ENCODE measurements at regions not wholly inside any gene's neighbourhood (a gene's known extent, or its start where the extent isn't known, plus 50 kb on each side); places are given as distances from the start of the nearest gene placed in this dataset.

GRCh38 chr10:106147021-106147420 is 1017.5 kb downstream of the SORCS1 start:
- Mint-ChIP-seq H3K4me3 (no peak overlapping the region), H3K9me3 (ENCODE audit: insufficient read depth) (no peaks in the 10 kb centered on the region), H3K27me3 (no peaks in the 10 kb centered on the region), H3K27ac (no peak overlapping the region), H3K4me1 (no peaks in the 10 kb centered on the region)
- ATAC-seq (ENCODE audit: low read depth), result no peak
- Histone ChIP-seq H3K79me2 (ENCODE audit: control insufficient read depth, insufficient read depth, low read length) (no peaks in the 10 kb centered on the region), H3K27me3 (replicated peaks in 1 of 4; ENCODE audit: control extremely low read depth in 1 of 4, control insufficient read depth in 3 of 4, insufficient read depth in 4 of 4, low read length in 3 of 4) (no peaks in the 10 kb centered on the region), H3K4me1 (ENCODE audit: control insufficient read depth in 2 of 2, insufficient read depth in 2 of 2, low read length in 2 of 2) (no peaks in the 10 kb centered on the region), H3K36me3 (replicated peaks in 1 of 2; ENCODE audit: control extremely low read depth in 1 of 2, control insufficient read depth in 1 of 2, extremely low read depth in 1 of 2, insufficient read depth in 2 of 2, low read length in 1 of 2) (no peaks in the 10 kb centered on the region), H3K27ac (ENCODE audit: low read length in 2 of 2) (no peak overlapping the region), H3K9me3 (ENCODE audit: control extremely low read depth in 1 of 3, control insufficient read depth in 2 of 3, insufficient read depth in 1 of 3, low read length in 2 of 3) (no peaks in the 10 kb centered on the region), H3K9ac (ENCODE audit: low read length) (no peak overlapping the region), H3K4me3 (ENCODE audit: control extremely low read depth in 1 of 5, extremely low read depth in 1 of 5, insufficient read depth in 1 of 5, low read depth in 2 of 5, low read length in 4 of 5) (no peak overlapping the region), H2AFZ (ENCODE audit: insufficient read depth, low read depth, low read length, poor library complexity, severe bottlenecking) (no peak overlapping the region), H4K20me1 (ENCODE audit: control insufficient read depth, insufficient read depth, low read length, poor library complexity, severe bottlenecking) (no peaks in the 10 kb centered on the region), H3K4me2 (replicated peaks; ENCODE audit: low read depth, low read length, poor library complexity, severe bottlenecking) (no peak overlapping the region)
- intact Hi-C loops (cut with micrococcal nuclease), result no loop called here
- ChIA-PET CTCF (no interaction called here), POLR2A (no interaction called here)
- TF ChIP-seq CTCF (IDR thresholded peaks at IDR 0.05) (no peak), EZH2 (IDR thresholded peaks at IDR 0.05; ENCODE audit: borderline replicate concordance, insufficient read depth, low read depth, low read length, poor library complexity, severe bottlenecking) (no peak)
- DNase-seq, result no peak
- WGBS (ENCODE audit: insufficient coverage), result 60% methylated on average over 1 of the region's 2 CpGs

- Mint-ChIP-seq H3K27ac (no peak overlapping the region), H3K9me3 (ENCODE audit: insufficient read depth) (peaks cover 2% of the 10 kb centered on the region), H3K4me3 (no peak overlapping the region), H3K27me3 (no peaks in the 10 kb centered on the region), H3K4me1 (no peaks in the 10 kb centered on the region)
- Histone ChIP-seq H3K27me3 (replicated peaks in 1 of 4; ENCODE audit: control extremely low read depth in 1 of 4, control insufficient read depth in 3 of 4, insufficient read depth in 4 of 4, low read length in 3 of 4) (no peaks in the 10 kb centered on the region), H3K27ac (ENCODE audit: low read length in 2 of 2) (no peak overlapping the region), H3K4me3 (ENCODE audit: control extremely low read depth in 1 of 5, extremely low read depth in 1 of 5, insufficient read depth in 1 of 5, low read depth in 2 of 5, low read length in 4 of 5) (no peak overlapping the region), H4K20me1 (ENCODE audit: control insufficient read depth, insufficient read depth, low read length, poor library complexity, severe bottlenecking) (no peaks in the 10 kb centered on the region), H3K4me1 (ENCODE audit: control insufficient read depth in 2 of 2, insufficient read depth in 2 of 2, low read length in 2 of 2) (no peaks in the 10 kb centered on the region), H3K9ac (ENCODE audit: low read length) (no peak overlapping the region), H3K9me3 (ENCODE audit: control extremely low read depth in 1 of 3, control insufficient read depth in 2 of 3, insufficient read depth in 1 of 3, low read length in 2 of 3) (no peaks in the 10 kb centered on the region), H2AFZ (ENCODE audit: insufficient read depth, low read depth, low read length, poor library complexity, severe bottlenecking) (no peak overlapping the region), H3K79me2 (ENCODE audit: control insufficient read depth, insufficient read depth, low read length) (no peaks in the 10 kb centered on the region), H3K4me2 (replicated peaks; ENCODE audit: low read depth, low read length, poor library complexity, severe bottlenecking) (no peak overlapping the region), H3K36me3 (replicated peaks in 1 of 2; ENCODE audit: control extremely low read depth in 1 of 2, control insufficient read depth in 1 of 2, extremely low read depth in 1 of 2, insufficient read depth in 2 of 2, low read length in 1 of 2) (no peaks in the 10 kb centered on the region)
- intact Hi-C loops (cut with micrococcal nuclease), result no loop called here
- CTCF ChIA-PET, result no interaction called here
- TF ChIP-seq EZH2 (IDR thresholded peaks at IDR 0.05; ENCODE audit: borderline replicate concordance, insufficient read depth, low read depth, low read length, poor library complexity, severe bottlenecking) (no peak), CTCF (IDR thresholded peaks at IDR 0.05) (no peak)
- DNase-seq (no peak), ATAC-seq (ENCODE audit: low read depth) (no peak)
- POLR2A ChIA-PET, result no interaction called here
These were observed 1024.6 kb downstream of the SORCS1 start for GRCh38 chr10:106139915-106140314.

Measured in B cell (primary cell).